ENCODE measurements at regions not wholly inside any gene's neighbourhood (a gene's known extent, or its start where the extent isn't known, plus 50 kb on each side); places are given as distances from the start of the nearest gene placed in this dataset.

- TF ChIP-seq CTCF (IDR thresholded peaks at IDR 0.05) (no peak), POLR2A (IDR thresholded peaks at IDR 0.05) (no peak)
These were observed 332.8 kb upstream of the PUDP start for GRCh38 chrX:7480721-7481120.

Measured in body of pancreas (tissue), 4 donors.